GM12878 (cell line): ENCODE measurements at regions not wholly inside any gene's neighbourhood (a gene's known extent, or its start where the extent isn't known, plus 50 kb on each side); places are given as distances from the start of the nearest gene placed in this dataset.

ENCODE experiments used
- CBFB ChIP-seq: IDR thresholded peaks from 2 replicates; pipeline ENCODE4 v1.6.1; 2016; ENCODE audit warnings: antibody characterized with exemption, low read depth
- CREB1 ChIP-seq: IDR thresholded peaks from 2 replicates; pipeline ENCODE4 v1.6.1; 2012; ENCODE audit warnings: low read depth, mild to moderate bottlenecking, inconsistent platforms
- HDAC2 ChIP-seq: fragments of 200-600 bp; sonication (generic); IDR thresholded peaks from 2 replicates; pipeline ENCODE4 v1.6.1; 2017
- JUNB ChIP-seq: IDR thresholded peaks from 2 replicates; pipeline ENCODE4 v1.6.1; 2016; ENCODE audit warnings: antibody characterized with exemption, mild to moderate bottlenecking
- JUND ChIP-seq: IDR thresholded peaks from 2 replicates; pipeline ENCODE4 v1.6.1; 2012; ENCODE audit warnings: low read depth, mild to moderate bottlenecking, low read length, improper control_type of control experiment, moderate library complexity
- MEF2A ChIP-seq: IDR thresholded peaks from 2 replicates; pipeline ENCODE4 v1.6.1; 2011; ENCODE audit warnings: low read depth, mild to moderate bottlenecking, low read length, moderate library complexity; ENCODE audit not compliant: insufficient read depth
- NFXL1 ChIP-seq: fragments of 450-650 bp; IDR thresholded peaks from 2 replicates; pipeline ENCODE4 v1.6.1; 2017; ENCODE audit warnings: antibody characterized with exemption, mild to moderate bottlenecking, borderline replicate concordance
- POLR2AphosphoS5 ChIP-seq: IDR thresholded peaks from 2 replicates; pipeline ENCODE4 v1.6.1; 2011; ENCODE audit warnings: mild to moderate bottlenecking, low read length, inconsistent platforms
- SKIL ChIP-seq: fragments of 450-650 bp; IDR thresholded peaks from 2 replicates; pipeline ENCODE4 v1.6.1; 2017; ENCODE audit warnings: mild to moderate bottlenecking, low read depth, inconsistent platforms; ENCODE audit not compliant: poor library complexity, severe bottlenecking
- SPI1 ChIP-seq: IDR thresholded peaks from 2 replicates; pipeline ENCODE4 v1.6.1; 2011; ENCODE audit warnings: low read depth, mild to moderate bottlenecking, low read length, moderate library complexity, borderline replicate concordance; ENCODE audit not compliant: insufficient read depth
- TBL1XR1 ChIP-seq: IDR thresholded peaks from 2 replicates; pipeline ENCODE4 v1.6.1; 2012; ENCODE audit warnings: low read depth, low read length, improper control_type of control experiment
- ZSCAN29 ChIP-seq: fragments of 450-650 bp; IDR thresholded peaks from 2 replicates; pipeline ENCODE4 v1.6.1; 2017; ENCODE audit warnings: mild to moderate bottlenecking, moderate library complexity
- TF ChIP-seq, protein P1 (sequence below): fragments of 450-650 bp; IDR thresholded peaks from 2 replicates; pipeline ENCODE4 v1.6.1; 2017; ENCODE audit warnings: mild to moderate bottlenecking

- TF ChIP-seq JUND (no peak), HDAC2 (no peak), JUNB (peak; percentile 28), SKIL (no peak), CBFB (0 out of 2 replicates have a peak, but pooled peaks have one; percentile 30), TBL1XR1 (no peak), POLR2AphosphoS5 (no peak), MEF2A (peak; percentile 62; the same call in 1 of the 2 replicates), SPI1 (peak; percentile 83), ZSCAN29 (no peak), CREB1 (no peak), NFXL1 (no peak)
- TF ChIP-seq, protein P1, sequence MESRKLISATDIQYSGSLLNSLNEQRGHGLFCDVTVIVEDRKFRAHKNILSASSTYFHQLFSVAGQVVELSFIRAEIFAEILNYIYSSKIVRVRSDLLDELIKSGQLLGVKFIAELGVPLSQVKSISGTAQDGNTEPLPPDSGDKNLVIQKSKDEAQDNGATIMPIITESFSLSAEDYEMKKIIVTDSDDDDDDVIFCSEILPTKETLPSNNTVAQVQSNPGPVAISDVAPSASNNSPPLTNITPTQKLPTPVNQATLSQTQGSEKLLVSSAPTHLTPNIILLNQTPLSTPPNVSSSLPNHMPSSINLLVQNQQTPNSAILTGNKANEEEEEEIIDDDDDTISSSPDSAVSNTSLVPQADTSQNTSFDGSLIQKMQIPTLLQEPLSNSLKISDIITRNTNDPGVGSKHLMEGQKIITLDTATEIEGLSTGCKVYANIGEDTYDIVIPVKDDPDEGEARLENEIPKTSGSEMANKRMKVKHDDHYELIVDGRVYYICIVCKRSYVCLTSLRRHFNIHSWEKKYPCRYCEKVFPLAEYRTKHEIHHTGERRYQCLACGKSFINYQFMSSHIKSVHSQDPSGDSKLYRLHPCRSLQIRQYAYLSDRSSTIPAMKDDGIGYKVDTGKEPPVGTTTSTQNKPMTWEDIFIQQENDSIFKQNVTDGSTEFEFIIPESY: no peak
Observed at GRCh38 chr1:60394436-60394835, 320.9 kb upstream of the C1orf87 start (continued).
